ENCODE measurements at regions not wholly inside any gene's neighbourhood (a gene's known extent, or its start where the extent isn't known, plus 50 kb on each side); places are given as distances from the start of the nearest gene placed in this dataset.

- no peak overlapping the region for H3K4me3 ChIP-seq (replicated peaks; ENCODE audit: low read depth, low read length)
- TF ChIP-seq CTCF (IDR thresholded peaks at IDR 0.05; ENCODE audit: low read depth, low read length, missing control alignments): no peak
- no peak for DNase-seq (ENCODE audit: extremely low read depth, low read depth)
Measured at GRCh38 chr15:25624504-25625177, 185.8 kb upstream of the UBE3A start.

- no peak for TF ChIP-seq CTCF (IDR thresholded peaks at IDR 0.05; ENCODE audit: low read depth, low read length, missing control alignments)
- no peak for DNase-seq (ENCODE audit: extremely low read depth, low read depth)
- no peak overlapping the region for H3K4me3 ChIP-seq (replicated peaks; ENCODE audit: low read depth, low read length)
Measured at GRCh38 chr15:25623708-25624107, 184.9 kb upstream of the UBE3A start.

GRCh38 chr15:25620466-25620865 lies 181.6 kb upstream of the UBE3A start:
- DNase-seq (ENCODE audit: extremely low read depth, low read depth): no peak
- no peak for TF ChIP-seq CTCF (IDR thresholded peaks at IDR 0.05; ENCODE audit: low read depth, low read length, missing control alignments)
- no peak overlapping the region for H3K4me3 ChIP-seq (replicated peaks; ENCODE audit: low read depth, low read length)

- TF ChIP-seq CTCF (IDR thresholded peaks at IDR 0.05; ENCODE audit: low read depth, low read length, missing control alignments): no peak
- DNase-seq (ENCODE audit: extremely low read depth, low read depth): no peak
- H3K4me3 ChIP-seq (replicated peaks; ENCODE audit: low read depth, low read length): no peak overlapping the region
Measured at GRCh38 chr15:25619761-25620160, 180.9 kb upstream of the UBE3A start.

GRCh38 chr15:25619076-25619475 lies 180.3 kb upstream of the UBE3A start:
- DNase-seq (ENCODE audit: extremely low read depth, low read depth): no peak
- TF ChIP-seq CTCF (IDR thresholded peaks at IDR 0.05; ENCODE audit: low read depth, low read length, missing control alignments): no peak
- H3K4me3 ChIP-seq (replicated peaks; ENCODE audit: low read depth, low read length): no peak overlapping the region

GRCh38 chr15:25618161-25618560 lies 179.3 kb upstream of the UBE3A start:
- no peak for TF ChIP-seq CTCF (IDR thresholded peaks at IDR 0.05; ENCODE audit: low read depth, low read length, missing control alignments)
- DNase-seq (ENCODE audit: extremely low read depth, low read depth): no peak
- no peak overlapping the region for H3K4me3 ChIP-seq (replicated peaks; ENCODE audit: low read depth, low read length)

GRCh38 chr15:25616471-25616870 lies 177.6 kb upstream of the UBE3A start:
- no peak overlapping the region for H3K4me3 ChIP-seq (replicated peaks; ENCODE audit: low read depth, low read length)
- no peak for TF ChIP-seq CTCF (IDR thresholded peaks at IDR 0.05; ENCODE audit: low read depth, low read length, missing control alignments)
- no peak for DNase-seq (ENCODE audit: extremely low read depth, low read depth)
